Chondrocyte (in vitro differentiated cells): ENCODE measurements at regions not wholly inside any gene's neighbourhood (a gene's known extent, or its start where the extent isn't known, plus 50 kb on each side); places are given as distances from the start of the nearest gene placed in this dataset.
A peak's percentile ranks its signal among the peaks of the same experiment; 100 is the strongest.

Experiments
- DNase-seq: peaks from one replicate; pipeline ENCODE4 v3.0.0; 2021; ENCODE audit warnings: mixed read lengths, low spot score
- H3K27ac Mint-ChIP-seq: one replicate; pipeline ENCODE4 v1.8.0; 2021; ENCODE audit warnings: mild to moderate bottlenecking, moderate library complexity, mixed read lengths; ENCODE audit not compliant: unreplicated experiment
- H3K27me3 Mint-ChIP-seq: 2 replicates; pipeline ENCODE4 v1.8.0; 2021; ENCODE audit warnings: low read depth, mixed read lengths
- H3K36me3 Mint-ChIP-seq: 2 replicates; pipeline ENCODE4 v1.8.0; 2021; ENCODE audit warnings: low read depth, mixed read lengths
- H3K4me1 Mint-ChIP-seq: 2 replicates; pipeline ENCODE4 v1.8.0; 2021; ENCODE audit warnings: low read depth, mild to moderate bottlenecking, mixed read lengths
- H3K4me3 Mint-ChIP-seq: one replicate; pipeline ENCODE4 v1.8.0; 2021; ENCODE audit warnings: mild to moderate bottlenecking, moderate library complexity, mixed read lengths; ENCODE audit not compliant: unreplicated experiment
- H3K9me3 Mint-ChIP-seq: 2 replicates; pipeline ENCODE4 v1.8.0; 2021; ENCODE audit warnings: low read depth, mixed read lengths
- CTCF ChIP-seq: fragments of 200-600 bp; sonication (generic); IDR thresholded peaks from 2 replicates; pipeline ENCODE4 v1.5.0; 2021; ENCODE audit warnings: antibody characterized with exemption, mild to moderate bottlenecking, moderate library complexity

- Mint-ChIP-seq H3K9me3 (no peaks in the 10 kb centered on the region), H3K4me3 (no peak overlapping the region), H3K4me1 (no peaks in the 10 kb centered on the region), H3K36me3 (no peaks in the 10 kb centered on the region), H3K27me3 (peaks cover 11% of the 10 kb centered on the region), H3K27ac (no peak overlapping the region)
- TF ChIP-seq CTCF: no peak
- DNase-seq: peak; percentile 72
These were observed 946.2 kb downstream of the BRD1 start for GRCh38 chr22:48881326-48881980.

DNA sequence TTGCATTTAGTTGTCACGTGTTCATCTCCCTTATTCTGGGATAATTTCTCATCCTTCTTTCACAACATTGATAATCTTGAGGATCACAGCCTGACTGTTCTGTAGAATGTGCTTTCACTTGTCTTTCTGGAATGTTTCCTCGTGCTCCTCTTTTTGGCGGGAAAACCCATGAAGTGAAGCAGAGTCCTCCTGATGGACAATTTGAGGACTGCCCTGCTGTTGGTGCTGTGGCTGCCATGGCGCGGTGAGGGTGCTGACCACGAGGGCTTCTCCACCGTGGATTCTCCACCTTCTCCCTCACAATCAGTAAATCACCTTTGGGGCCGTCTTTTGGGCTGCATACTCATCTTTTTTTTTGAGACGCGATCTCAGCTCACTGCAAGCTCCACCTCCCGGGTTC, 946.9 kb downstream of the BRD1 start:
- no peak overlapping the region for H3K4me3 Mint-ChIP-seq
- no peaks in the 10 kb centered on the region for H3K4me1 Mint-ChIP-seq
- no peak overlapping the region for H3K27ac Mint-ChIP-seq
- H3K36me3 Mint-ChIP-seq: no peaks in the 10 kb centered on the region
- H3K27me3 Mint-ChIP-seq: peaks cover 13% of the 10 kb centered on the region
- no peak for TF ChIP-seq CTCF
- peak; percentile 44 for DNase-seq
- no peaks in the 10 kb centered on the region for H3K9me3 Mint-ChIP-seq

DNA sequence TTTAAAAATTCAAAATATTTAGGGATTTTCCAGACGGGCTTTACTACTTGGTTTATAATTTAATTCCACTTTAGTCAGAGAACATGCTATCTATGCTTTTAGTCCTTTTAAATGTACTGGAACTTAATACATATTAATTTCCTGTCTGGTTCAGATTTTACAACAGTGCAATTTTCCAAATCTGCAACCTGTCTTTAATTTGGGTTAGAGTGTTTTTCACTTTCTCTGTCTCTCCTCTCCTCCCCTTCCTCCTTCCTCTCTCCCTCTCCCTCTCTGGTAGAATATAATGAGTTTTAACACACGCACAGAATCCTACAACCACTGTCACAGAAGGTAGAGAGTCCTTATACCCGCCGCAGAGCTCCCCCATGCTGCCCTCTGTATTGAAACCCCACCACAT, 950.7 kb downstream of the BRD1 start:
- Mint-ChIP-seq H3K4me3 (no peak overlapping the region), H3K27ac (no peak overlapping the region), H3K4me1 (no peaks in the 10 kb centered on the region), H3K36me3 (no peaks in the 10 kb centered on the region), H3K27me3 (peaks cover 26% of the 10 kb centered on the region), H3K9me3 (no peaks in the 10 kb centered on the region)
- no peak for TF ChIP-seq CTCF
- no peak for DNase-seq

DNA sequence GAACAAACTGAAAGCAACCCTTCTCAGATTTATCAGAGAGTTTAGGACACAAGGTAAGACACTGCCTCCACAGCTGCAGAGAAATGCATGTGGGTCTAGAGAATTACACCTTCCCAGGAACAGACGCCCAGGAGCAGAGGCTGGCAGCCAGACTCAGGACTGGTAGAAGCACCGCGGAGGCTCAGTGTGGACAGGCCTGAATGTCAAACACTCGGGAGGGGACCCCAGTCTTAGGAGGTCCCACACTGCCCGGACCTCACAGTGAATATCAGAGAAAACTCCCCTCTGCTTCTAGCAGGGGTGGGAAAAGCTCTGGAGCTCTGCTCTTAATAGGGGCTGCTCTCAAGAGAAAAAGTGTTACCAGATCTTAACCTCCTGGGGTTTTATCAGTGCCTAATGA, 952.7 kb downstream of the BRD1 start:
- H3K27ac Mint-ChIP-seq: no peak overlapping the region
- no peaks in the 10 kb centered on the region for H3K4me1 Mint-ChIP-seq
- H3K27me3 Mint-ChIP-seq: peaks cover 26% of the 10 kb centered on the region
- H3K4me3 Mint-ChIP-seq: no peak overlapping the region
- no peak for TF ChIP-seq CTCF
- no peaks in the 10 kb centered on the region for H3K36me3 Mint-ChIP-seq
- DNase-seq: peak; percentile 66
- H3K9me3 Mint-ChIP-seq: no peaks in the 10 kb centered on the region

- Mint-ChIP-seq H3K27ac (no peak overlapping the region), H3K36me3 (no peaks in the 10 kb centered on the region), H3K4me1 (no peaks in the 10 kb centered on the region), H3K4me3 (no peak overlapping the region), H3K9me3 (no peaks in the 10 kb centered on the region), H3K27me3 (peaks cover 26% of the 10 kb centered on the region)
- DNase-seq: no peak
- no peak for TF ChIP-seq CTCF
These were observed 954.5 kb downstream of the BRD1 start for GRCh38 chr22:48873191-48873520.
